ENCODE measurements at regions not wholly inside any gene's neighbourhood (a gene's known extent, or its start where the extent isn't known, plus 50 kb on each side); places are given as distances from the start of the nearest gene placed in this dataset.

DNA sequence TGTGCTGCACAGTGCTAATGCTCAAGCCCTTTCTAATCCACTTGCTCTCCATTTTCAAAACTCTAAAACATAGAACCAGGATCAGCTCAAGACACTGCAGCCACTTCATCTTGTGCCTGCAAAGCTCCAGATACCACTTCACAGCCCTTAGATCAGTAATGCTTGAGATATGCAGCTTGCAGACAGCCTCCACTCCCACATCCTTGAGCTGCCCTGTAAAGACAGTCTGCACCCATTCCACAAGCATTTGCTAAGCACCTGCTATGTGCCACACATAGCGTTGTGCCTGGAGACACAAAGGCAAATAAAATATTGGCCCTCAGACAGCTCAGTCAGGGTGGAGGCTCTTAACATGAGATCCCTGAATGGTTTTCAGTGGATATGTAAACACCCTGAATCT is 192.5 kb upstream of the SNX19 start:
- DNase-seq (ENCODE audit: low read depth, low spot score) = peak; percentile 10
- H3K4me3 ChIP-seq (ENCODE audit: low read depth, low read length) = no peak overlapping the region
- ChIA-PET CTCF (interaction anchor here (1.0 to 1.7 kb wide), 3 partner anchors 44 to 565 kb away, joined by 4 read pairs; no protein-coding TSS in a partner anchor), POLR2A (no interaction called here)
- TF ChIP-seq, protein P1, sequence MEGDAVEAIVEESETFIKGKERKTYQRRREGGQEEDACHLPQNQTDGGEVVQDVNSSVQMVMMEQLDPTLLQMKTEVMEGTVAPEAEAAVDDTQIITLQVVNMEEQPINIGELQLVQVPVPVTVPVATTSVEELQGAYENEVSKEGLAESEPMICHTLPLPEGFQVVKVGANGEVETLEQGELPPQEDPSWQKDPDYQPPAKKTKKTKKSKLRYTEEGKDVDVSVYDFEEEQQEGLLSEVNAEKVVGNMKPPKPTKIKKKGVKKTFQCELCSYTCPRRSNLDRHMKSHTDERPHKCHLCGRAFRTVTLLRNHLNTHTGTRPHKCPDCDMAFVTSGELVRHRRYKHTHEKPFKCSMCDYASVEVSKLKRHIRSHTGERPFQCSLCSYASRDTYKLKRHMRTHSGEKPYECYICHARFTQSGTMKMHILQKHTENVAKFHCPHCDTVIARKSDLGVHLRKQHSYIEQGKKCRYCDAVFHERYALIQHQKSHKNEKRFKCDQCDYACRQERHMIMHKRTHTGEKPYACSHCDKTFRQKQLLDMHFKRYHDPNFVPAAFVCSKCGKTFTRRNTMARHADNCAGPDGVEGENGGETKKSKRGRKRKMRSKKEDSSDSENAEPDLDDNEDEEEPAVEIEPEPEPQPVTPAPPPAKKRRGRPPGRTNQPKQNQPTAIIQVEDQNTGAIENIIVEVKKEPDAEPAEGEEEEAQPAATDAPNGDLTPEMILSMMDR (IDR thresholded peaks at IDR 0.05; ENCODE audit: low read depth, low read length) = no peak
- H3K27ac ChIP-seq (ENCODE audit: low read depth, low read length) = no peak overlapping the region
- no peaks in the 10 kb centered on the region for H3K27me3 ChIP-seq (ENCODE audit: control insufficient read depth, insufficient read depth, low read length)
- peaks cover 15% of the 10 kb centered on the region for H3K9me3 ChIP-seq (ENCODE audit: control insufficient read depth, insufficient read depth, low read length)

DNA sequence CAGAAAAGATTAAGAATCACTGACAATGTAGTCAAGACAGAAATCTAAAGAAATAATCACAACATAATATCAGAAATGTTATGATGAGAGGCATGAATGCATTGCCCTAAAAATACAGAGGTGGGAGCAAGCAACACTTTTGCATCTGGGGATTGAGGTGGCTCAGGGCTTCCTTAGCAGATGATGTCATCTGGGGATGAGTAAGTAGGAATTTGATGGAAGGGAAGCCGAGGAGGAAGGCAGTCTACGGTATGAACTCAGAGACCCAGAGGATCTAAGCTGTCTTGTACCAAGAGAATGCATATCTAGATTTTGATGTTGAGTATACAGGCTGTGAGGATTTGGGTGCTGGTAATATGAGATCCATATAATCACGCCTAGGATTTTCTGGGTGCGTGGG is 193.0 kb upstream of the SNX19 start:
- Histone ChIP-seq H3K4me3 (ENCODE audit: low read depth, low read length) (no peak overlapping the region), H3K9me3 (ENCODE audit: control insufficient read depth, insufficient read depth, low read length) (peaks cover 15% of the 10 kb centered on the region), H3K27me3 (ENCODE audit: control insufficient read depth, insufficient read depth, low read length) (no peaks in the 10 kb centered on the region), H3K27ac (ENCODE audit: low read depth, low read length) (no peak overlapping the region)
- CTCF ChIA-PET = interaction anchor here (1.0 to 1.7 kb wide), 2 partner anchors 45 to 565 kb away, joined by 4 read pairs; no protein-coding TSS in a partner anchor
- peak; percentile 21 for DNase-seq (ENCODE audit: low read depth, low spot score)
- TF ChIP-seq, protein P1 (IDR thresholded peaks at IDR 0.05; ENCODE audit: low read depth, low read length) = no peak
- POLR2A ChIA-PET = no interaction called here

DNA sequence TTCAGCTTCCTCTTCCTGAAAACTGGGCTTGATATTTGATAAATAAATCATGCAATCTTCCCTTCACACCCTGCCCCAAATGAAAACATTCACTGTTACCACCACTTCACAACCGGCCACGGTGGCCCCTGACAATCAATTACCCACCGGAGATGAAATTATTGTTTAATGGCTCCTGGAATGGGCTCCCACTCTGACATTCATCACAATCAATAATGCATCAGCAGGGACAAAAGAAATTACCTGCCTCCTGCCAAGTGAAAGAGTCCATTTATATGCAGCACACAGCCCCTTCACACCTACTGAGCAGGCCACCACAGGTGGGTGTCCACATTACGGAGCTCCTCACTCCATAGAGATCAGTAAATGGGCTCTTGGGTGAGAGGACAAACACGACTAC is 193.5 kb upstream of the SNX19 start:
- H3K27ac ChIP-seq (ENCODE audit: low read depth, low read length) = peak overlapping the region; percentile 2
- CTCF ChIA-PET = interaction anchor here (1.0 kb wide), 1 partner anchor 564 kb away, joined by 4 read pairs; no protein-coding TSS in a partner anchor
- no peak overlapping the region for H3K4me3 ChIP-seq (ENCODE audit: low read depth, low read length)
- TF ChIP-seq, protein P1 (IDR thresholded peaks at IDR 0.05; ENCODE audit: low read depth, low read length) = no peak
- H3K9me3 ChIP-seq (ENCODE audit: control insufficient read depth, insufficient read depth, low read length) = peaks cover 15% of the 10 kb centered on the region
- no peaks in the 10 kb centered on the region for H3K27me3 ChIP-seq (ENCODE audit: control insufficient read depth, insufficient read depth, low read length)
- POLR2A ChIA-PET = no interaction called here
- DNase-seq (ENCODE audit: low read depth, low spot score) = no peak

DNA sequence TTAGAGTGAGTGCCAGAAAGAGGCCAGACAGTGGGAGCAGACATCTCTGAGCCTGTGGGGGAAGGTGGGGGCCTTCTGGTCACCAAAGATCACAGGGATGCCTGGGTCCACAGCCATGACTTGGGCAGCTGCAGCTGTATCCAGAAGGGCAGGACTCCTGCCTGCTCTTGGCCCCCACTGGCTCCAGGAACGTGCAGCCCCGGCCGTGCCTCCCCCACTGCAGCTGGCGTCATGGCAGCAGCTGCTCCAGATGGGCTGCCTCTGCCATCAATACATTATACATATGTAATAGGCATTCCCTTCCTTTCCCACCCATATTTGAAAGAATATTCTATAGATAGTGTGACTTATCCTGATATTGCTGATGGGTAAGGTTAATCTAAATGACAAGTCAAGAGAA is 195.5 kb upstream of the SNX19 start:
- Histone ChIP-seq H3K27me3 (ENCODE audit: control insufficient read depth, insufficient read depth, low read length) (no peaks in the 10 kb centered on the region), H3K9me3 (ENCODE audit: control insufficient read depth, insufficient read depth, low read length) (peaks cover 15% of the 10 kb centered on the region), H3K4me3 (ENCODE audit: low read depth, low read length) (no peak overlapping the region), H3K27ac (ENCODE audit: low read depth, low read length) (no peak overlapping the region)
- CTCF ChIA-PET = interaction anchor here (1.1 to 1.2 kb wide), 2 partner anchors 11 to 47 kb away, joined by 3 read pairs; no protein-coding TSS in a partner anchor
- TF ChIP-seq, protein P1 (IDR thresholded peaks at IDR 0.05; ENCODE audit: low read depth, low read length) = no peak
- POLR2A ChIA-PET = no interaction called here
- DNase-seq (ENCODE audit: low read depth, low spot score) = no peak

DNA sequence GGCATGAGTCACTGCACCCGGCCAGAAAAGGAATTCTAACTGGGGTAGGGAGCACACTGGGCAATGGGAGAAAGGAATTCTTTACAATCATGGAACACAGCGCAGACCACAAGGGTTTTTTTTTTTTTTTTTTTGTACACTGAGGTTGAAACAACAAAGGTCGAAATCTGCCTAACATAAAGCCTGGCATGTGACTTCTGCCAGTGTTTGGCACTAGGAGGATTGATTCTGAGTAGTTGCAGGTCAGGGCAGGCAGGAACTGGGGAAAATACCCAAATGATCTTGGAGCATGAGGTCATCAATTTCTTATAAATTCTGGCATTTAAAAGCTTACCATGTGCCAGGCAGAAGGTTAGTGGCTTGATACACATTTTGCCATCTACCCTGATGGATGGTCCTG is 202.0 kb upstream of the SNX19 start:
- no peak overlapping the region for H3K27ac ChIP-seq (ENCODE audit: low read depth, low read length)
- no peak for DNase-seq (ENCODE audit: low read depth, low spot score)
- POLR2A ChIA-PET = no interaction called here
- H3K4me3 ChIP-seq (ENCODE audit: low read depth, low read length) = no peak overlapping the region
- TF ChIP-seq, protein P1 (IDR thresholded peaks at IDR 0.05; ENCODE audit: low read depth, low read length) = no peak
- H3K27me3 ChIP-seq (ENCODE audit: control insufficient read depth, insufficient read depth, low read length) = no peaks in the 10 kb centered on the region
- CTCF ChIA-PET = interaction anchor here (0.7 kb wide), 1 partner anchor 105 kb away, joined by 3 read pairs; no protein-coding TSS in a partner anchor
- H3K9me3 ChIP-seq (ENCODE audit: control insufficient read depth, insufficient read depth, low read length) = no peaks in the 10 kb centered on the region

All from AG04450 (cell line).